GM19395 (cell line): ENCODE measurements at regions not wholly inside any gene's neighbourhood (a gene's known extent, or its start where the extent isn't known, plus 50 kb on each side); places are given as distances from the start of the nearest gene placed in this dataset.
"Not testable (repeated sequence)": the region's sequence is repeated elsewhere in the genome, so short reads cannot be mapped to it uniquely, and the experiment has no call there.

Experiments used
- ATAC-seq: cut with Tn5 transposase; IDR thresholded peaks from one replicate; pipeline ENCODE4 v1.9.1; 2021; ENCODE audit warnings: mild to moderate bottlenecking, moderate library complexity; ENCODE audit not compliant: unreplicated experiment

GRCh38 chr13:56530096-56530495 lies 610.6 kb upstream of the PRR20A start:
- no peak for ATAC-seq

- ATAC-seq = not testable (repeated sequence)
These were observed 592.8 kb upstream of the PRR20A start for GRCh38 chr13:56547921-56548320.

GRCh38 chr13:56558698-56559320 lies 581.9 kb upstream of the PRR20A start:
- no peak for ATAC-seq

- no peak for ATAC-seq
These were observed 579.4 kb upstream of the PRR20A start for GRCh38 chr13:56561327-56561726.

GRCh38 chr13:56563663-56564062 lies 577.1 kb upstream of the PRR20A start:
- ATAC-seq = no peak

GRCh38 chr13:56586976-56587375 lies 553.7 kb upstream of the PRR20A start:
- ATAC-seq = no peak

- ATAC-seq = no peak
These were observed 525.1 kb upstream of the PRR20A start for GRCh38 chr13:56615572-56615971.

- no peak for ATAC-seq
These were observed 517.9 kb upstream of the PRR20A start for GRCh38 chr13:56622840-56623239.

GRCh38 chr13:56628886-56629285 lies 511.8 kb upstream of the PRR20A start:
- not testable (repeated sequence) for ATAC-seq

- not testable (repeated sequence) for ATAC-seq
These were observed 509.7 kb upstream of the PRR20A start for GRCh38 chr13:56631060-56631459.

- no peak for ATAC-seq
These were observed 487.7 kb upstream of the PRR20A start for GRCh38 chr13:56653043-56653442.

- no peak for ATAC-seq
These were observed 481.7 kb upstream of the PRR20A start for GRCh38 chr13:56659041-56659471.

GRCh38 chr13:56670563-56670962 lies 470.2 kb upstream of the PRR20A start:
- ATAC-seq = no peak

GRCh38 chr13:56681404-56681803 lies 459.3 kb upstream of the PRR20A start:
- no peak for ATAC-seq

GRCh38 chr13:56687131-56687530 lies 453.6 kb upstream of the PRR20A start:
- ATAC-seq = no peak

GRCh38 chr13:56697011-56697410 lies 443.7 kb upstream of the PRR20A start:
- no peak for ATAC-seq

GRCh38 chr13:56700324-56700723 lies 440.4 kb upstream of the PRR20A start:
- no peak for ATAC-seq

- ATAC-seq = no peak
These were observed 434.2 kb upstream of the PRR20A start for GRCh38 chr13:56706485-56706884.

- no peak for ATAC-seq
These were observed 427.1 kb upstream of the PRR20A start for GRCh38 chr13:56713656-56714055.

- ATAC-seq = no peak
These were observed 421.9 kb upstream of the PRR20A start for GRCh38 chr13:56718791-56719190.

- ATAC-seq = no peak
These were observed 419.9 kb upstream of the PRR20A start for GRCh38 chr13:56720841-56721240.

GRCh38 chr13:56735537-56735942 lies 405.2 kb upstream of the PRR20A start:
- no peak for ATAC-seq

GRCh38 chr13:56736966-56737365 lies 403.8 kb upstream of the PRR20A start:
- ATAC-seq = no peak
